AML-193 (cell line): ENCODE measurements at regions not wholly inside any gene's neighbourhood (a gene's known extent, or its start where the extent isn't known, plus 50 kb on each side); places are given as distances from the start of the nearest gene placed in this dataset.
"Not testable (repeated sequence)": the region's sequence is repeated elsewhere in the genome, so short reads cannot be mapped to it uniquely, and the experiment has no call there.

Experiments
- DNase-seq, 2 experiments: peaks; one replicate each; lab custom pipeline; 2025; lab: John Stamatoyannopoulos, UW

DNA sequence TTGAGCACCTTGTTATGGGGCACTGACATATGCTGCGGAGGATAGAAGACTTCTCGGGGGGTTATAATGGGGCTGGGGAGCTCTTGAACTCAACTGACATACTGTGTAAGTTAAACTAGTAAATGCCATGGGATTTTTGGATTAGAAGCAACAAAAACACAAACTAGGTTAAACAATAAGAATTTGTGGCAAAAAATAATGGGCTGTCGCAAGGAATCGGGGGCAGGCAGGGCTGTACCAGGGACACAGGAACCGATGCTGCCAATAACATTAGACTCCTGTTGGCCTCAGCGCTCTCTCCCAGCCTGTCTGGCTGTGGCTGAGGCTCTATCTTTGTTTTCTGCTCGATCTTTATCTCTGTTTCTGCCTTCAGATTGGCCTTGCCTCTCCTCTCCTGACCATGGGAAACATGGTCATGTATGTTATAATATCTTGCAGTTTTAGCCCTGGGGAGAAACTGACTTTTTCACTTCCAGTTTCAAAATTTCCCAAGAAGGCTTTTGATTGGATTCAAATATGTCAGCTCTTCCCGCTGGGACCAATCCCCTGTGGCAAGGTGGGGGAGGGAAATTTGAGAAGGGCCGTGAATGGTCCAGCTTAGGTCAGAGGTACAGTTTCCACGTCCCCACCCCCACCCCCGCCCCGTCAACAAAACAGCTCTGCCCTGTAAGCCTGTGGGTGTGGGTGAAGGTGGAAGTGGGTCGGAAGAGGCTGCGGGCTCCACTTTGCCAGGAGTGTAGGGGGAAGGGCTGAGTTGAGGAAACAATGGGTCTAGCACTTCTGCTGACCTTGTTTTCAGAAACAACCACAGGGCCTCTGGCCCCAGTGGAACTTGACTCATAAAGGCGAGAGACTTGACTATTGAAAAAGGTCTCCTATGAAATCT lies 161.1 kb upstream of the TBL1XR1 start:
- DNase-seq: peak; percentile 99

DNA sequence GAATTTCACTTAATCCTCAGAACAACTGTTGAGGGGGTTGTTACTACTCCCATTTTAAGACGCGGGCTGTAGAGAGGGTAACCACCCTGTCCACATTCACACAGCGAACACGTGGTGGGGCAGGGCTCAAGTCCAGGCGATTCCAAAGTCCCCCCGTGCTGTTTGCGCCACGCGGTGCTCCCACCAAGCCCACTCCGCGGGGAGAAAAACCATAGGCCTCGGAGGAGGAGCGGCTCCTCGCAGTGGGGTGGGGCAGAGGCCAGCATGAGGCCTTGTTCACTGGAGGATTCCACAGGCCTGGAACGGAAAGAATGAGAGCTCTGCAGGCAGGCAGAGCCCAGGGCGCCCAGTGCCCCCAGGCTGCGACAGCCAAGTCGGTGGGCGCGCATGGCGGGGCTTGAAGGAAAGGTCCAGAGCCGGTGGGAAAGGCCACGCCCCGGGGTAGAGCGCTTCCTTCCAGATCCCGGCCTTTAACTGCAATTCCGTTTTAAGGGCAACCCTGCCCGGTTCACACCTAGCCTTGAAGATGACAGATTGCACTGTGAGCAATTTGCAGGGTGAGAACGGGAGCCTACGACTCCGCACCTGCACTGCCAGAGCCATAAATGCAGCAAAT lies 161.8 kb upstream of the TBL1XR1 start:
- no peak for DNase-seq

DNA sequence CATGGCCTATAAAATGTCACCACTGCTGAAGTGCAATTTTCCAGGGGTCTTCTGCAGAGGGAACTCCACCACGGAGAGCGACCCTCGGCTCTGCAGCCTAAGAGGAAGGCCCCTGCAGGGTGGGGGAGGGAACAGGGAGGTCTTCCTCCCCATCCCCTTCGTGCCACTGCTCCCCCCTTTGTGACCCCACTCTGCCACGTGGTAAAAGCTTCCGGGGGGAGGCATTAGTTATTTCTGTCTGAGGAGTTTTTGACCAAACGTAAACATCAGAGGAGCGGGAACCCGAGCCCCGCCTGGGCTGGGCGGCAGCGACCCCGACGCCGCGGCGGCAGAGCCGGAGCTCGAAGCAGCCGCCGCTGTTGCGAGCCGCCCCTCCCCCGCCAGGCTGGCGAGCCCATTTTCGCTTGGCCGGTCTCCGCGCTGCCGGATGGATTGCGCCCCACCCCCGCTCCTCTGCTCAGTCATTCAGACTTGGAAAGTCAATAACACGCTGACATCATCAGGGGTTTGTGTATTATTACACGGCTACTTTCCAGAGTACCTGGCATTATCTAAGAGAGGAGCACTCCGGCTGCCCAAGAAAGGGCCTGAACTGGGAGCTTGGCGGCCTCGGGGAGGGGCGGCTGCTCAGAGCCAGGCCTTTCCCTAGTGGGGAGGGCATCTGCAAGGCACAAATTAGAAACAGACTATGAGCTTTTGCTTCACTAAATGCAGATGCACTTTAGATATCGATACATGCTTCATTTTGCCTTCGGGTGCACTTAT lies 162.5 kb upstream of the TBL1XR1 start:
- peak; percentile 96 to 97 for DNase-seq

DNA sequence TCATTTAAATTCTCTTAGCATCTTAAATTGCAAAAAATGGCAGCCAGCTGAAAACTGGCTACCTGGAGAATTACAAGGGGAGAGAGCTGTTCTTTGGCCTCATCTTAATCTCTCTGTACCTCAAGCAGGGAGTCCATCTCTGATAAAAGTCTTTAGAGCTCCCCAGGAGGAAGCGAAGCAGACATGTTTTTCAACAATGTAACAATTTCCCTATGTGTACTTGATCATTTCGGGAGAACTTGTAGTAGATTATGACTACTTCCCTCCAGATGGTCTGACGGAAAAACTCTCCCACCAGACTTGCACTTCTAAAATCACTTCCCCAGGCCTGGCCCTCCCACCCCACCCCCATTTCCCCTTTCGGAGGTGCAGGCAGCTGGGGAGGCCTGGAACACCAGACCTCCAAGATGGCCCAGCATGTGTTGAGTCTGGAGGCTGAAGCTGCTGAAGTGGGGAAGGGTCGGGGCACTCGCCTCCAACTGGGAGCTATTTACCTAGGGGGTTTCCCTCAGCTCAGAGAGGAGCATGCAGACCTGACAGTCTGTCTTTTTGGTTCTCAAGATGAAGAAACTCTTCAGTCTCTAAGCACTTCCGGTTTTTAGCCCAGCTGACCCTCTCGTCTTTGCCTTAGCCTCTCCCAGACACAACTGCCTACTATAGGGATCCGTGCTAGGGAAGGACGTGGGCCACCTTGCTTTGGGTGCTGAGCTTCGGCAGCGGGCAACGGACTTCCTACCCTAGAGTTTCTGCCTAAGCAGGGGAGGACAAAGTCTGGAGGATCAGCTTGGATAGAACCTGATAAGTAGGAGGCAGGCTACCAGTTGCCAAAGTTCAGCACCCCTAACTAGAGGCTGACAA lies 164.0 kb upstream of the TBL1XR1 start:
- peak; percentile 60 to 62 for DNase-seq

DNA sequence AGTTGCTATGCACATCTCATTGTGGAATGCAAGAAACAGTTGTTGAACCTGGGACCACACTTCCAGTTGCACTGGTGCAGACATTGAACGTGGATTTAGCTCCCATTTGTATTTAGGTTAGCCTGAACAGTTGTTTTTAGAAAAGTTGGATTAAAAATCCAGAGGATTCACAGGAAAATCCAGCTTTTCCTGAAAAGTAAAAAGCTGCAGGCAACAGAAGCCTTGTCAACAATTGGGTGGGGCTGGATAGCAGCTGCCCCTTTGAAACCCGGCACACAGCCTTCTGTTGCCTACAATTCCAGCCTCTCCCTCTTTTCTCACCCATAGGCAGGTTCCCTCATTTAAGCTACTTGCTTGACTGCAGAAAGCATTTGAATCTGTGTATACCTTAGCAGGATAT lies 165.3 kb upstream of the TBL1XR1 start:
- no peak for DNase-seq

DNA sequence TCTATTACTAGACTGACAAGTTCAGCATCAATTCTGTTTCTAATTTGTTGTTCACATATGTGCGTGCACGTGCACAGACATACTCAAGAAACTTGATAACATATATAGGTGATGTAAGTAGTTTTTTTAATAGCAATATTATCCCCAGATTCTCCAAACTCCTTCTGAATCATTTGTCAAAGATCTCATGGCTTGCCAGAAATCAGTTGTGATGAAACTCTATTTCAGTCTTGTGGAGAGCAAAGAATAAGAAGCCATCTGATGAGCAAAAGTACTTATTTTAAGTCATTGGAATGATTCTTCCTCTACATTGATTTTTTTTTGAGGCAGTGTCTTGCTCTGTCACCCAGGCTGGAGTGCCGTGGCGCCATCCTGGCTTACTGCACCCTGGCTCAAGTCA lies 167.0 kb upstream of the TBL1XR1 start:
- DNase-seq: no peak

DNA sequence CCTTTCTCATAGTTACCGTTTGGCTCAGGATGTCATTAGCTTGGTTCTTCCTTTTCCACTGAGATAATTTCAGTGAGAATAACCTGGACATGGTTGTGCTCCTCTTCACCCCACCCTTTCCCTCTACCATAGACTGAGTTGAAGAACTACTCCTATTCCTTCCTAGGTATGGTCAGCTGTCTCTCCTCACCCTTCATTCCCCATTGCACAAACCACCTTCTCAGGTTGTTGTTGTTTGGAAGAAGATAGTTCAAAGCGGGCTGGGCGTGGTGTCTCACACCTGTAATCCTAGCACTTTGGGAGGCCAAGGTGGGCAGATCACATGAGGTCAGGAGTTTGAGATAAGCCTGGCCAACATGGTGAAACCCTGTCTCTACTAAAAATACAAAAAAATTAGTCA lies 168.0 kb upstream of the TBL1XR1 start:
- not testable (repeated sequence) for DNase-seq

DNA sequence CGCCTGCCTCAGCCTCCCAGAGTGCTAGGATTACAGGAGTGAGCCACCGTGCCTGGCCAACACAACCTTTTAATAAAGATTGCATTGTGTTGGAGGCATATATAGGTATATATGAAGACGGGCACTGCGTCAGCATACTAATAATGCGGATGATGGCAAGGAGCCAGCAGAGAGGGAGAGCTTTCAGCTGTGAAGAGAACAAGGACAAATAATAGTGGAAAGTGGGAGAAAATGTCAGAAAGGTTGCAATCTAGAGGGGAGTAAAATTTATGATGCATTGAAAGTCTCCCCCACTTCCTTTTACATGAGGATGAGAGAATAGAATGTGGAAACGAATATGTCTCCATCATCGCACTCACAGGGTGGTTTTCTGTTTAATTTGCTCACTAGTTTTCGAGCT lies 170.5 kb upstream of the TBL1XR1 start:
- no peak for DNase-seq

DNA sequence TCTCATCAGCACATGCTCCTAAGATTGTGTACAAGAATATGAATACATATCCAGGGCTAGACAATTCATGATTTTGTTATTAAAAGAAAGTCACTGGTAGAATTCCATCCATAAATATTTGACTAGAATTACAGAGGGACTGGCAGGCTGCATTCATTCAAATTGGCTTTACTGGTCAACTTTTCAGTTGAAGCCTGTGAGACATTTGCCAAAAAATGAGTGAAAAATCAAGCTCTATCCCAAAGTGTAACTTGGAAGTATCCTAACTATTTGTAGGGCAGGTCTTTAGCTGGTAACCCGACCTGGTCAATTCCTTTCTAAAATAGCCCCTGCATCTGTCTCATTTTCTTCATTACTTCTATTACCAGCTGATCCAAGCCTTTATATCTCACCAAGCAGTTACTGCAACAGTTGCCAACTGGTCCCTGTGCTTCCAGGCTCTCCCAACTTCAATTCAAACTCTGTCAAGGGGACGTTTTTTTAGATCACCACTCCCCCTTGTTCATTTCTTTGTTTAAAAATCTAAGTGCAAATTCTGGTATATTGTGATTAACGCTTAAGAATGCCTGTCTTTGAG lies 173.1 kb upstream of the TBL1XR1 start:
- no peak for DNase-seq

DNA sequence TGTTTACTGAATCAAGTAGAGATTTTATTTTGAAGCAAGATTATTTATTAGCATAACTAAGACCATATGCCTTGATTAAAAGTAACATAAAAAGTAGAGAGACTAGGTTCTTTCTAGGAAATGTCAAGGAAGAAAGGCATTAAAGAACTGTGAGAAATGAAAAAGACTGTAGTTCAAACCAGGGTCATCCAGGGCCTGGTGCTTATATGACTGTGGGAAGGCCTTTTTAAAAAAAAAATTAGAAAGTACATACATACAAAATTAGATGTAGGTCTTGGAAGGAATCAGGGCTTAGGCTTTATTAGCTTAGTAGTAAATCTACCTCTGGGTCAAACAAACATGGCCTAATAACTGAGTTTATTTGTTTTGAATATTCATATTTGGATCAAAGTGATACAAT lies 173.9 kb upstream of the TBL1XR1 start:
- DNase-seq: no peak

DNA sequence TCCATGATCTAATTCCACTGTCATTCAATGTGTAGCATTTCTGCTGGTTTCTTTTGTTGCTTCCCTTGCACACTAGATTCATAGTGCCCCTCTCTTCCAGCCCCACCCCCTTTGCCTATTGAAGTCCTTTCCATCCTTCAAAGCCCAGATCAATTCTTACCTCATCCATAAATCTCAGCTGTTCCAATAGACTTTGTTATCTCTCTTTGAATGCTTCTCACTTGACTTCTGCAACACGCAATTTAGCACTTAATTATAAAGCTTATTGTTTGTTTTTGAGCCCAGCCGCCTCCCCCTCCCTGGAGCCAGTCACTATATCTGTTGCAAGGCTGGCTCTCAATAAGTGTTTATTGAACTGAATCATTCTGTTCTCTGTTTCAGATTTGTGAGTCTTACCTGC lies 174.6 kb upstream of the TBL1XR1 start:
- DNase-seq: no peak

DNA sequence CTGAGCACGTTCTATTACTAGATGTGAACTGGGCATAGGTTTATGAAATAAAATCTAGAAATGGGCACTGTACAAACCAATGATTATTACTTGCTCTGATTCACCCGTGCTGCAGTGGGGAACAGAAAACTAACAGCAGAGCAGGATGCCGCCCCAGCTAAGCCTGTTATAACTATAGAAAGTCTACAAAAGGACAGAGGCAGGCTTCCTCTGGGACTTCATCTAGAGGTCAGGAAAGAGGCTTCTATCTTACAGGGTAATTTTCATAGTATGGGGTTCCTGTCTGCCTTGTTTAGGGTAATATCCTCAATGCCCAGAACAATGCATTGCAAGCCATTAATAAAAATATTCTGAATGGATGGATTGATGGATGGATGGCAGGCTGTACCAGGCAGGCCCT lies 177.0 kb upstream of the TBL1XR1 start:
- no peak for DNase-seq

DNA sequence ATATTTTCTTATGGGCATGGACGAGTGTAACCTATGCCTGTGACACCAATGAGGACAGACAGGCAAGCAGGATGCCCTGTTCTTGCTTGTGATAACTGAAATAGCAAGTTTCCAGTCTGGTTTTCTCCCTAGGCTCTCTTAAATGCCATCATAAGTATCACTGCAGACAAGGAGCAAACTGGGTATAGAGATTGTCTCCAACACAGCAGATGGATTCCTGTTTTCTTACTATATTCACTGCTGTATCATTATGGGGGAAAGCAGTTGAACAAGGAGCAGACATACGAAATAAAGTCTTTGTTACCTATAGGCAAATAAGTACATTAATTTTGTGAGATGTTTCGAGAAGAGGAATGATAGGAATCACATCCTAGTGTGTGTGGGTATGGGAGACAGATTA lies 178.0 kb upstream of the TBL1XR1 start:
- DNase-seq: no peak

DNA sequence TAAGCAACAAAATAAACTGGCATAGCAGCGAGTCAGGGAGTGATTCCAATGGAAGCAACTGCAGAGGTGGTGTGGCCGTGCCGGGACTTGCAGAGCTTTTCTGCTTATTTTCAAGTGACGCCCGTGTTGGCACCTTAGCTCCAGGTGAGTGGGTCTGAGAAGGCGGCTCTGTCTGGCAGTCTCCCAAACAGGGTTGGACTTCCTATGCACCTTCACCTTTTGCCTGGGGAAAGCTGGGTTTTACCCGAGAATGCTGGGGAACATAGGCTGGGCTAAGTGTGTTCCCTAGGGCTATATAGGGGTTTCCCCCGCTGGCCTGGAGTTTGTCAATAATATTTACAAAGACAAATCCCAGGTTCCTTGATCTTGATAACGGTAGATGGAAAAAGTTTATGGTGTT lies 179.9 kb upstream of the TBL1XR1 start:
- DNase-seq: no peak

DNA sequence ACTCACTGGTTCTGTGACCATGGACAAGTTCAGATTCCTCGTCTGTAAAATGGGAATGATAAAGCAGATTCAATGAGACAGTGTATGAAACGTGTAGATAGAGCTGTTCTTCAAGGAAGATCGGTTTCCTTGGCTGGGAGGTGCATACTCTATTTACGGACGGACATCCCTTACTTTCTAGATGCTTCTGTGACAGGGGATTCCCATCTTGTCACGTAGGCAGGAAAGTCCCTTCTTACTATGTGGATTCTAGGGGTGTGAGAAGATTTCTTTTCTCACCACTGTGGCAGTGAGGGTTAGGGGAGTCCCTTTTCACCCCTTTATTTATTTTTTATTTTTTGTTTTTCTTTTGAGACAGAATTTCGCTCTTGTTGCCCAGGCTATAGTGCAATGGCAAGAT lies 180.9 kb upstream of the TBL1XR1 start:
- DNase-seq: no peak

DNA sequence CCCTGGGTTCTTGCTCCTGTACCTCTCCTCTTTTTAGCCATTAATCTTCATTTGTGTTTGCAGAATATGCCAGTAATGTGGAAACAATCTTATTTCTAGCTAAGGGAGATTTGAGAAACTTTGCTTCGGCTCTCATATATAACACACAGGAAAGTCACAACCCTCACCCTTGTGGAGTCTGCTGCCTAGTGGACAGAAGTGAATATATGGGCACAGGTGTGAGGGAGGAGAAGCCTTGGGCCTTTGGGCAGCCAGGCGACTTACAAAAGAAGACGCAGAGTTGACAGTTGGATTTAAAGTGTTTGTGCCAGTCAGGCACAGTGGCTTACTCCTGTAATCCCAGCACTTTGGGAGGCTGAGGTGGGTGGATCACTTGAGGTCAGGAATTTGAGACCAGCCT lies 181.8 kb upstream of the TBL1XR1 start:
- DNase-seq: no peak

DNA sequence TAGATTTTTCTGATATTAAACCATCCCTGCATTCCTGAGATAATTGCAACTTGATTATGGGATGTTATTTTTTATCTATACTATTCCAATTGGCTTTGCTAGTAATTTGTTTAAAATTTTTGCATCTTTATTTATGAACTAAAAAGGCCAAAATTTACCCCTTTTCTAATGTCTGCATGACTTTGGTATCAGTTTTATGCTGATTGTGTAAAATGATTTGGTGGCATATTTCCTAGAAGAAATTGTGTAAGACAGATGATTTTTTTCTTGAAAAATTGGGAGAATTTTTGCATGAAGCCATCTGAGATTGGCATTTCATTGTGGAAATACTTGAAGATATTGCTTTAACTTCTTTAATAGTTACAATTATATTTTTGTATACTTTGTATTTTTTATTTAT lies 183.8 kb upstream of the TBL1XR1 start:
- DNase-seq: no peak

DNA sequence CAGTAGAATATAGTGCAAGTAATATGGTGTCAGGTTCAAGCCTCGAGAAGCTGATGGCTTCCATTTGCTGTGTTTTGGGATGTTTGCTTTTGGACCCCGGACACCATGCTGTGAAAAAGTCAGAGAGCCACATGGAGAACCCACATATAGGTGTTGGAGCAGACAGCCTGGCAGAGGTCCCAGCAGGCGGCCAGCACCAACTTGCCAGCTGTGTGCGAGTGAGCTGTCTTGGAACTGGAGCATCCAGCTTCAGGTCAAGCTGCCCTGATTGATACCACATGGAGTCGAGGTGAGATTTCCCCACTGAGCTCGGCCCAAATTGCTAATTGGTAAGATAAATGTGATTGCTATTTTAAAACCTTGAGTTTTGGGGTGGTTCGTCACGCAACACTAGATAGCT lies 185.7 kb upstream of the TBL1XR1 start:
- no peak for DNase-seq

DNA sequence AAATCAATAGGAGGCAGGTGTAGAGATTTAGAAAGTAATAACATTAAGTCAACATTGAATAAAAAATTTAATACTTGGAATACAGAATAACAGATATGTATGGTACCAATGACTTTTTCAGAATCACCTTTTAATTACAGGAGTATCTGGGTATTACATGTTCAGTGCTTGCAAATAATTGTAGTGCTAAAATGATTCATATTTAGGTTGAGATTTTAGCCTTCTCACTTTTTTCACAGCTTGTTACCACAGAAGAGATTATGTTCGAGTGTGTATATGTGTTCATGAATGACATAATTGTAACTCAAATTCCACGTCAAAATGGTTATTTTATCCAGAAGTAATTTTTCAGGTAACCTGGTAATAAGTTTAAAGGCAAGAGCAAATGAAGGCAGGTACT lies 187.9 kb upstream of the TBL1XR1 start:
- no peak for DNase-seq

DNA sequence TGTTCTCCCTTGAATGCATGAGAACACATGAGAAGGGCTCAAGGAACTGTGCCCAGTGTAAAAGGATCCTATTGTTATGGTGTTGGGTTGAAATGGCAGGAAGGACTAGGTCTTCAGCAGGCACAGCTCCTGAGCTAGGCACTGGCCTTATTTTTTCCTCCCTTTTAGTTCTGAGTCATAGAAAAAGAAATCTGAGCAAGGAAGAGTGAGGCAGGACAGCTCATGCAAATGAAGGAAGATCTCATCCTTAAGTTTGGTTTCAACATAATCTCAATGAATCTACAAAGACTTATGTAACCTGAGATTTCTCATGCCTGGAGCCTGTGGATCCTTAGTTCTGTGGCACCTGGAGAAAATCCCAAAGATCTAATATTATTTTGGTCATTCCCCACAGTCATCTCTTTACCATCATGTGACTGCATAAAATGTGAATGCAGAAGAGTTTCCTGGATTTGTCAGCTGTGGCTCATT lies 188.6 kb upstream of the TBL1XR1 start:
- no peak for DNase-seq

DNA sequence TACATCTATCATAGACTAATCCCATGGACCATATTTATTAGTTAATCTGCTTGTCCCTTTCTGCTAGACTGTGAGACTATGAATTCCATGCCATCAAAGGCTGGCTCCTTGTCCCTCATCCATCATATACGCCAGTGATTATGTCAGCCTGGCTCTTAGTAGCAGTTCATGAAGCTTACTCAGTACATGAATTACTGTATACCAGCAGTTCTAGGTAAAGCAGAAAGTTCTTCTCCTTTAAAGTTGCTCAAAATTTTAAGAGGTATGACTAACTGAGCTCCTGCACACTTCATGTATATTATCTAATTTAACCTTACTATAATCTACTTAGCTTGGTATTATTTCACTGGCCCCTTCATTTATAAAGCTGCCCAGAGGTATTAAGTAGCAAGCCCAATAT lies 190.9 kb upstream of the TBL1XR1 start:
- no peak for DNase-seq
